ENCODE measurements at regions not wholly inside any gene's neighbourhood (a gene's known extent, or its start where the extent isn't known, plus 50 kb on each side); places are given as distances from the start of the nearest gene placed in this dataset.

DNA sequence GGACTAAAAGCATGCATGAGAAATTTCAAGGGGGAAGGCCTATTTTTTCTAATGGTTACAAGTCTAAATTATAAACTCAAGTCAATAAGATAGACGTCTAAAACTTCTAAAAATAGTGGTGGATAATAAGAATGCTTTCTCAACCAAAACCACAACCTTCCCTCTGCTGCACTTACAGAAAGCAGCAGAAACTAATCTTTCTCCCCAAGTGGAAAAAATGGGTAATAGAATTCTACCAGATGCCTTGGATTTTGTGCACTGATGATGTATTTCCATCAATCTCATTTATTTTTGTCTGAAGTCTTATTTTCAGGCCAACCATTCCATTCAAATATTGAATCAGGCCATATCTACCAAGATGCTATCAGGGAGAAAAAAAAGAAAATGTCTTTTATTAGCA lies 344.7 kb downstream of the NEK10 start (continued):
- no peak for TF ChIP-seq GATA2 (CRISPR knock-in tag; IDR thresholded peaks at IDR 0.05)

DNA sequence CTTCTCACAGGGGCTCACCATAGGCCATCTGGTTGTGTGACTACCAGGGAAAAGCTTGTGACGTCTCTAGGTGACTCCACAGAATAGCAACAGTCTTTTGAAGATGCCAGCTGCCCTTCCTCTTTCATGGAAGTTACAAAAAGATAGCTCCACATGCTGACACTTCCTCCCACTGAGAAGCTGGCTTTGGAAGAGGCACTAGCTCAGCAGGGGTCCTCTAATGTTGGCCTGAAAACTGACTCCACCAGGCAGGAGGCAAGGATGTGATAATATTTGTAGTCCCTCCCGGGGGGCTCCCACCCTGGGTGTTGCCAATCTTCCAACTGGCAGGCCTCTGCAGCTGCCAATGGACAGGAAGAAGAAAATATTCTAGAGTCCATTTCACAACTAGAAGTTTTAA lies 343.5 kb downstream of the NEK10 start:
- Histone ChIP-seq H3K79me2 (ENCODE audit: insufficient read depth) (no peaks in the 10 kb centered on the region), H3K9me3 (no peaks in the 10 kb centered on the region), H3K9me2 (no peaks in the 10 kb centered on the region), H3K27me3 (ENCODE audit: insufficient read depth) (no peaks in the 10 kb centered on the region), H3K9ac (no peak overlapping the region), H4K20me1 (ENCODE audit: insufficient read depth) (no peaks in the 10 kb centered on the region), H3F3A (replicated peaks; ENCODE audit: insufficient read depth) (no peaks in the 10 kb centered on the region), H3K4me2 (no peak overlapping the region), H3K36me3 (replicated peaks in 1 of 2; ENCODE audit: control insufficient read depth in 1 of 2, insufficient read depth in 2 of 2, low read length in 1 of 2) (no peaks in the 10 kb centered on the region), H3K4me3 (ENCODE audit: low read depth in 2 of 2, low read length in 1 of 2) (no peak overlapping the region), H2AFZ (ENCODE audit: low read depth) (no peak overlapping the region), H3K4me1 (ENCODE audit: control insufficient read depth in 1 of 2, insufficient read depth in 2 of 2, low read depth in 1 of 2, low read length in 1 of 2) (no peaks in the 10 kb centered on the region; a peak in 1 of 4 replicates), H3K27ac (ENCODE audit: low read depth in 2 of 2, low read length in 1 of 2) (no peak overlapping the region)
- DNase-seq = no peak
- 10% methylated on average over 2 of the region's 2 CpGs for WGBS (ENCODE audit: low lambda C conversion rate)
- no peak for TF ChIP-seq GATA2 (CRISPR knock-in tag; IDR thresholded peaks at IDR 0.05)
- TF ChIP-seq, protein P1, sequence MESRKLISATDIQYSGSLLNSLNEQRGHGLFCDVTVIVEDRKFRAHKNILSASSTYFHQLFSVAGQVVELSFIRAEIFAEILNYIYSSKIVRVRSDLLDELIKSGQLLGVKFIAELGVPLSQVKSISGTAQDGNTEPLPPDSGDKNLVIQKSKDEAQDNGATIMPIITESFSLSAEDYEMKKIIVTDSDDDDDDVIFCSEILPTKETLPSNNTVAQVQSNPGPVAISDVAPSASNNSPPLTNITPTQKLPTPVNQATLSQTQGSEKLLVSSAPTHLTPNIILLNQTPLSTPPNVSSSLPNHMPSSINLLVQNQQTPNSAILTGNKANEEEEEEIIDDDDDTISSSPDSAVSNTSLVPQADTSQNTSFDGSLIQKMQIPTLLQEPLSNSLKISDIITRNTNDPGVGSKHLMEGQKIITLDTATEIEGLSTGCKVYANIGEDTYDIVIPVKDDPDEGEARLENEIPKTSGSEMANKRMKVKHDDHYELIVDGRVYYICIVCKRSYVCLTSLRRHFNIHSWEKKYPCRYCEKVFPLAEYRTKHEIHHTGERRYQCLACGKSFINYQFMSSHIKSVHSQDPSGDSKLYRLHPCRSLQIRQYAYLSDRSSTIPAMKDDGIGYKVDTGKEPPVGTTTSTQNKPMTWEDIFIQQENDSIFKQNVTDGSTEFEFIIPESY (IDR thresholded peaks at IDR 0.05; ENCODE audit: borderline replicate concordance, low read depth) = no peak
- TF ChIP-seq NFIC (IDR thresholded peaks at IDR 0.05; ENCODE audit: borderline replicate concordance) = no peak
- TF ChIP-seq, protein P2, sequence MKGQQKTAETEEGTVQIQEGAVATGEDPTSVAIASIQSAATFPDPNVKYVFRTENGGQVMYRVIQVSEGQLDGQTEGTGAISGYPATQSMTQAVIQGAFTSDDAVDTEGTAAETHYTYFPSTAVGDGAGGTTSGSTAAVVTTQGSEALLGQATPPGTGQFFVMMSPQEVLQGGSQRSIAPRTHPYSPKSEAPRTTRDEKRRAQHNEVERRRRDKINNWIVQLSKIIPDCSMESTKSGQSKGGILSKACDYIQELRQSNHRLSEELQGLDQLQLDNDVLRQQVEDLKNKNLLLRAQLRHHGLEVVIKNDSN (IDR thresholded peaks at IDR 0.05; ENCODE audit: borderline replicate concordance, low read depth) = no peak
- no peak for TF ChIP-seq TEAD4 (IDR thresholded peaks at IDR 0.05; ENCODE audit: borderline replicate concordance, insufficient read depth)
- no peak for TF ChIP-seq RFX5 (IDR thresholded peaks at IDR 0.05; ENCODE audit: low read length)
- no peak for TF ChIP-seq EP300 (IDR thresholded peaks at IDR 0.05; ENCODE audit: borderline replicate concordance in 1 of 2, low read depth in 1 of 2, low read length in 1 of 2)
- ChIA-PET POLR2A (no interaction called here), CTCF (no interaction called here)

DNA sequence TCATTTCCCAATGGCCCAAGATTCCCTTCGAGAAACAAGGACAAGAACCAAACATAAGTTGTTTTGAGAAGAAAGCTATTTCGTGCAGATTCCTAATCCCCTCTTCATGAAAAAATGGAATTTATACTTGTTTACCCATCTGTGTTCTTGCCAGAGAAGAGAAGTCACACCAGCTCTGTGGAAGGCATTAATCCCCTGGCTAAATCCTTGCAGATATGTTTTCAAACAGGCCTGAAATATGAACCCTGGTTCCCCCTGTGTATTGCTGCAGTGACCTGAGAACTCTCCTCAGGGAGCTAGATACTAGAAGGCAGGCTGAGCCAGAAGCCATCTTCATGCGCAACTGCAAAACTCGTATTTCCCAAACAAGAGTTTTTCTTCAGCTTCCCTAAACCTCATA lies 337.7 kb downstream of the NEK10 start:
- H3K4me1 ChIP-seq (ENCODE audit: control insufficient read depth in 1 of 2, insufficient read depth in 2 of 2, low read depth in 1 of 2, low read length in 1 of 2) = no peaks in the 10 kb centered on the region
- H3K79me2 ChIP-seq (ENCODE audit: insufficient read depth) = no peaks in the 10 kb centered on the region
- no peak overlapping the region for H3K27ac ChIP-seq (ENCODE audit: low read depth in 2 of 2, low read length in 1 of 2)
- ChIA-PET CTCF (no interaction called here), POLR2A (no interaction called here)
- DNase-seq = no peak
- no peak overlapping the region for H3K4me2 ChIP-seq
- no peaks in the 10 kb centered on the region for H3K9me2 ChIP-seq
- H3F3A ChIP-seq (replicated peaks; ENCODE audit: insufficient read depth) = no peaks in the 10 kb centered on the region
- H4K20me1 ChIP-seq (ENCODE audit: insufficient read depth) = no peaks in the 10 kb centered on the region
- no peaks in the 10 kb centered on the region for H3K36me3 ChIP-seq (replicated peaks in 1 of 2; ENCODE audit: control insufficient read depth in 1 of 2, insufficient read depth in 2 of 2, low read length in 1 of 2)
- H3K9me3 ChIP-seq = no peaks in the 10 kb centered on the region
- no peak overlapping the region for H2AFZ ChIP-seq (ENCODE audit: low read depth)
- H3K9ac ChIP-seq = no peak overlapping the region
- H3K4me3 ChIP-seq (ENCODE audit: low read depth in 2 of 2, low read length in 1 of 2) = no peak overlapping the region
- H3K27me3 ChIP-seq (ENCODE audit: insufficient read depth) = no peaks in the 10 kb centered on the region
- WGBS (ENCODE audit: low lambda C conversion rate) = 29% methylated on average over 4 of the region's 4 CpGs
- TF ChIP-seq TCF12 (IDR thresholded peaks at IDR 0.05) = no peak
- TF ChIP-seq, protein P2 (IDR thresholded peaks at IDR 0.05; ENCODE audit: borderline replicate concordance, low read depth) = no peak

Data from SK-N-SH (cell line).